Ishikawa (cell line): ENCODE measurements at regions not wholly inside any gene's neighbourhood (a gene's known extent, or its start where the extent isn't known, plus 50 kb on each side); places are given as distances from the start of the nearest gene placed in this dataset.

ENCODE experiments used
- CEBPB ChIP-seq: IDR thresholded peaks from 2 replicates; pipeline ENCODE4 v1.6.1; 2012
- CREB1 ChIP-seq: IDR thresholded peaks from 2 replicates; pipeline ENCODE4 v1.6.1; 2012; ENCODE audit warnings: low read depth
- EGR1 ChIP-seq: IDR thresholded peaks from 2 replicates; pipeline ENCODE4 v1.6.1; 2012
- EP300 ChIP-seq: IDR thresholded peaks from 2 replicates; pipeline ENCODE4 v1.6.1; 2012; ENCODE audit warnings: borderline replicate concordance
- FOXM1 ChIP-seq: IDR thresholded peaks from 2 replicates; pipeline ENCODE4 v1.6.1; 2012; ENCODE audit warnings: low read depth, borderline replicate concordance
- NFIC ChIP-seq: IDR thresholded peaks from 2 replicates; pipeline ENCODE4 v1.6.1; 2012
- RAD21 ChIP-seq: IDR thresholded peaks from 2 replicates; pipeline ENCODE4 v1.6.1; 2012; ENCODE audit warnings: low read depth
- TAF1 ChIP-seq: IDR thresholded peaks from 2 replicates; pipeline ENCODE4 v1.6.1; 2012; ENCODE audit warnings: low read depth, mild to moderate bottlenecking
- TCF12 ChIP-seq: IDR thresholded peaks from 2 replicates; pipeline ENCODE4 v1.6.1; 2012; ENCODE audit warnings: low read depth
- TEAD4 ChIP-seq: IDR thresholded peaks from 2 replicates; pipeline ENCODE4 v1.6.1; 2012
- YY1 ChIP-seq: IDR thresholded peaks from 2 replicates; pipeline ENCODE4 v1.6.1; 2012; ENCODE audit warnings: low read depth
- ZBTB7A ChIP-seq: IDR thresholded peaks from 2 replicates; pipeline ENCODE4 v1.6.1; 2012; ENCODE audit warnings: low read depth
- TF ChIP-seq, protein P1 (sequence below): IDR thresholded peaks from 2 replicates; pipeline ENCODE4 v1.6.1; 2012
- TF ChIP-seq, protein P2 (sequence below): IDR thresholded peaks from 2 replicates; pipeline ENCODE4 v1.6.1; 2012; ENCODE audit warnings: low read depth, mild to moderate bottlenecking
- TF ChIP-seq, protein P3 (sequence below): IDR thresholded peaks from 2 replicates; pipeline ENCODE4 v1.6.1; 2012

DNA sequence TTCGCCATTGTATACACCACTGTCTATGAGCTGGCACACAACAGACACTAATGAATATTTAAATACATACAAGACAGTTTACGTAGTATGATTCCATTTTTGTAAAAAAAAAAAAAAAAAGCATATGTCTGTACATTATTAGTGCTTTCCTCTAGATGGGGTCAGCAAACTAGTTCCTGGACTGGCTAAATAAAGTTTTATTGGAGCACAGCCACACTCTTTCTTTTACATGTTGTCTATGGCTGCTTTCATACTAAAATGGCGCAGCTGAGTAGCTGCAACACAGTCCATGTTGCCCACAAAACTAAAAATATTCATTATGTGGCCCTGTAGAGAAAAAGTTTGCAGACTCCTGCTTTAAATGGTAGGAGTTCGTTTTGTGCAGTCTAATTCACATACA lies 70.7 kb upstream of the FRMD4B start:
- TF ChIP-seq YY1 (no peak), CEBPB (no peak), TEAD4 (no peak), TAF1 (no peak), TCF12 (no peak), NFIC (no peak), FOXM1 (no peak), EGR1 (no peak), CREB1 (no peak), ZBTB7A (no peak), RAD21 (no peak), EP300 (no peak)
- TF ChIP-seq, protein P1, sequence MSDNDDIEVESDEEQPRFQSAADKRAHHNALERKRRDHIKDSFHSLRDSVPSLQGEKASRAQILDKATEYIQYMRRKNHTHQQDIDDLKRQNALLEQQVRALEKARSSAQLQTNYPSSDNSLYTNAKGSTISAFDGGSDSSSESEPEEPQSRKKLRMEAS: no peak
- TF ChIP-seq, protein P2, sequence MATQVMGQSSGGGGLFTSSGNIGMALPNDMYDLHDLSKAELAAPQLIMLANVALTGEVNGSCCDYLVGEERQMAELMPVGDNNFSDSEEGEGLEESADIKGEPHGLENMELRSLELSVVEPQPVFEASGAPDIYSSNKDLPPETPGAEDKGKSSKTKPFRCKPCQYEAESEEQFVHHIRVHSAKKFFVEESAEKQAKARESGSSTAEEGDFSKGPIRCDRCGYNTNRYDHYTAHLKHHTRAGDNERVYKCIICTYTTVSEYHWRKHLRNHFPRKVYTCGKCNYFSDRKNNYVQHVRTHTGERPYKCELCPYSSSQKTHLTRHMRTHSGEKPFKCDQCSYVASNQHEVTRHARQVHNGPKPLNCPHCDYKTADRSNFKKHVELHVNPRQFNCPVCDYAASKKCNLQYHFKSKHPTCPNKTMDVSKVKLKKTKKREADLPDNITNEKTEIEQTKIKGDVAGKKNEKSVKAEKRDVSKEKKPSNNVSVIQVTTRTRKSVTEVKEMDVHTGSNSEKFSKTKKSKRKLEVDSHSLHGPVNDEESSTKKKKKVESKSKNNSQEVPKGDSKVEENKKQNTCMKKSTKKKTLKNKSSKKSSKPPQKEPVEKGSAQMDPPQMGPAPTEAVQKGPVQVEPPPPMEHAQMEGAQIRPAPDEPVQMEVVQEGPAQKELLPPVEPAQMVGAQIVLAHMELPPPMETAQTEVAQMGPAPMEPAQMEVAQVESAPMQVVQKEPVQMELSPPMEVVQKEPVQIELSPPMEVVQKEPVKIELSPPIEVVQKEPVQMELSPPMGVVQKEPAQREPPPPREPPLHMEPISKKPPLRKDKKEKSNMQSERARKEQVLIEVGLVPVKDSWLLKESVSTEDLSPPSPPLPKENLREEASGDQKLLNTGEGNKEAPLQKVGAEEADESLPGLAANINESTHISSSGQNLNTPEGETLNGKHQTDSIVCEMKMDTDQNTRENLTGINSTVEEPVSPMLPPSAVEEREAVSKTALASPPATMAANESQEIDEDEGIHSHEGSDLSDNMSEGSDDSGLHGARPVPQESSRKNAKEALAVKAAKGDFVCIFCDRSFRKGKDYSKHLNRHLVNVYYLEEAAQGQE: no peak
- TF ChIP-seq, protein P3, sequence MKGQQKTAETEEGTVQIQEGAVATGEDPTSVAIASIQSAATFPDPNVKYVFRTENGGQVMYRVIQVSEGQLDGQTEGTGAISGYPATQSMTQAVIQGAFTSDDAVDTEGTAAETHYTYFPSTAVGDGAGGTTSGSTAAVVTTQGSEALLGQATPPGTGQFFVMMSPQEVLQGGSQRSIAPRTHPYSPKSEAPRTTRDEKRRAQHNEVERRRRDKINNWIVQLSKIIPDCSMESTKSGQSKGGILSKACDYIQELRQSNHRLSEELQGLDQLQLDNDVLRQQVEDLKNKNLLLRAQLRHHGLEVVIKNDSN: no peak

DNA sequence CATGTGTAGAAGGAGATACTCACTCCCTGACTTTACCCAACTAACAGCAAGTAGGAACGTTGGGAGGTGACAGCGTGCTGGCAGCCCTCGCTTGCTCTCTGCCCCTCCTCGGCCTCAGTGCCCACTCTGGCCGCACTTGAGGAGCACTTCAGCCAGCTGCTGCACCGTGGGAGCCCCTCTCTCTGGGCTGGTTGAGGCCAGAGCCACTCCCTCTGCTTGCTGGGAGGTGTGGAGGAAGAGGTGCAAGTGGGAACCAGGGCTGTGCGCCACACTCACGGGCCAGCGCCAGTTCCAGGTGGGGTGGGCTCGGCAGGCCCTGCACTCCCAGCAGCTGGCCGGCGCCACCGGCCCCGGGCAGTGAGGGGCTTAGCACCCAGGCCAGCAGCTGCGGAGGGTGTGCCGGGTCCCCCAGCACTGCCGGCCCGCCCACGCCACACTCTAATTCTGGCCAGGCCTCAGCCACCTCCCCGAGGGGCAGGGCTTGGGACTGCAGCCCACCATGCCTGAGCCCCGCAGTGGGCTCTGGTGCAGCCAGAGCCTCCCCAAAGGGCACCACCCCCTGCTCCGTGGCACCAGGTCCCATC lies 68.4 kb upstream of the FRMD4B start:
- TF ChIP-seq EP300 (no peak), YY1 (no peak), TCF12 (no peak), EGR1 (no peak)
- TF ChIP-seq, protein P3: no peak
- TF ChIP-seq, protein P2: no peak

DNA sequence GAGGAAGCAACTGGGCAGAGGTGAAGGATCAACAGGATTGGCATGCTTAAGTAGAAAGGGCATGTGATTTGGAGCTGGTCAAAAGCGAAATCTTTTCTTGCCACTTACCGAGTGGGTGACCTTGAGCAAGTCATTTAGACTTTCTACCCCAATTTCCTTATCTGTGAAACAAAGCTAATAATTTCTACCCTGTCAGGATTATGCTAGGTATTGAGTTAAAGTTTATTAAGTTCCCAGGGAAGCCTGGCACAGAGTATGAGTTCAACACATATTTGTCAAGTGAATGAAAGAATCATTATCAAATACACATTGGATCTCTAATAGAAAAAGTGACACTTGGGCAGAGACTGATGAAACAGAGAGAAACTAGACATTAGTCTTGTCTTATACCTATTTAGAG lies 66.4 kb upstream of the FRMD4B start:
- no peak for TF ChIP-seq FOXM1
- no peak for TF ChIP-seq TEAD4
- no peak for TF ChIP-seq CREB1
- TF ChIP-seq EGR1: no peak
- TF ChIP-seq, protein P3: no peak
- TF ChIP-seq CEBPB: no peak
- no peak for TF ChIP-seq ZBTB7A
- no peak for TF ChIP-seq RAD21
- no peak for TF ChIP-seq NFIC
- TF ChIP-seq TCF12: no peak
- TF ChIP-seq, protein P1: no peak

DNA sequence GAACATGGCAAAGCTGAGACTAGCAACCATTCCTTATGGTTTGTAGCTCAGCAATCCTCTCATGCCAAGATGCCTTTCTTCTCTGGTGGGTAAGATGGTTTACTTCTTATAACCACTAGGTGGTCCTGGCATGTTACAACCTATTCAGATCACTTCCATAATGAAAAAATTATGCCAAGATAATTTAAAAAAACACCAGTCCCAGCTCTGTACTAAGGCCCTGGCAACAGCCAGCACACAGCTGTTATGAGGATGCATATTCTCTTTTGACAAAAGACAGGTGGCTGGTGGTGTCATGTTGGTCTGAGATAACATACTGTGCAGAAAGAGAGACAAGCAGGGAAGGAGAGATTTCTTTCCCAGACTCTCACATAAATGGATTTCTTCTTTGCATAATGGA lies 65.7 kb upstream of the FRMD4B start:
- TF ChIP-seq TCF12 (no peak), TEAD4 (no peak), CREB1 (no peak), YY1 (no peak), EP300 (no peak), TAF1 (no peak), ZBTB7A (no peak), RAD21 (no peak), EGR1 (no peak), CEBPB (no peak), NFIC (no peak), FOXM1 (no peak)
- TF ChIP-seq, protein P1: no peak
- TF ChIP-seq, protein P2: no peak
- TF ChIP-seq, protein P3: no peak
